ENCODE measurements at regions not wholly inside any gene's neighbourhood (a gene's known extent, or its start where the extent isn't known, plus 50 kb on each side); places are given as distances from the start of the nearest gene placed in this dataset.

DNA sequence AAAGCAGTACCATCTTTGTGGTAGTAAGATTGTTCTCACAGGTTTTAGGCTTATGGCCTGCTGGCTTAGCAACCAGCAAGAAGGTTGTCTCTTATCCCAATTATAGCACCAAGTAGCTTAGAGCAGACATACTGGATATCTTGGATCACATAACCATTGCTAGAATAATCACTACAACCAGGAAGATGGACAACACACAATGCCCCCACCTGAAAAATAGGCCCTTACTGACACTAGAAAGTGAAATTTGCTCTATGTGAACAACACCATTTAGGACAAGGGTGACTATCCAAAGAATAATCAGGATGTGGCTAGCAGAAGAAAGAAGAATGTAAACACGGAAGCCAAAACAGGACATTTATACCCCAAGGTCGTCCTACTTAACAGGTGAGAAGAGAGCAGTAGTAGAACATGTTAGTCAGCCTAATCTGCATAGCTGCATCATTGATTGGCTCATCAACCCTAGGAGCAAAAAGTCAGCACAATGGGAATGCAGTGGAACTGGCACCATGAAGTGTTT is 172.7 kb upstream of the MARCKS start:
- DNase-seq (ENCODE audit: low read depth in 1 of 2, low spot score in 1 of 2) (no peak), ATAC-seq (no peak), FAIRE-seq (no peak)
- no peak overlapping the region for H3K4me3 ChIP-seq
- no peak overlapping the region for H3K27ac ChIP-seq
- ChIA-PET POLR2A (no interaction called here), CTCF (no interaction called here)
- 60% methylated on average over 2 of the region's 2 CpGs for WGBS (ENCODE audit: missing lambda C conversion rate)
- H3K4me2 ChIP-seq, result no peak overlapping the region
- H3K4me1 ChIP-seq, result peaks cover 4% of the 10 kb centered on the region; the same call in 1 of the 3 replicates
- no peak for TF ChIP-seq KDM1A (IDR thresholded peaks at IDR 0.05; ENCODE audit: low read depth)
- no peak for TF ChIP-seq BCL3 (IDR thresholded peaks at IDR 0.05)
- TF ChIP-seq, protein P1, sequence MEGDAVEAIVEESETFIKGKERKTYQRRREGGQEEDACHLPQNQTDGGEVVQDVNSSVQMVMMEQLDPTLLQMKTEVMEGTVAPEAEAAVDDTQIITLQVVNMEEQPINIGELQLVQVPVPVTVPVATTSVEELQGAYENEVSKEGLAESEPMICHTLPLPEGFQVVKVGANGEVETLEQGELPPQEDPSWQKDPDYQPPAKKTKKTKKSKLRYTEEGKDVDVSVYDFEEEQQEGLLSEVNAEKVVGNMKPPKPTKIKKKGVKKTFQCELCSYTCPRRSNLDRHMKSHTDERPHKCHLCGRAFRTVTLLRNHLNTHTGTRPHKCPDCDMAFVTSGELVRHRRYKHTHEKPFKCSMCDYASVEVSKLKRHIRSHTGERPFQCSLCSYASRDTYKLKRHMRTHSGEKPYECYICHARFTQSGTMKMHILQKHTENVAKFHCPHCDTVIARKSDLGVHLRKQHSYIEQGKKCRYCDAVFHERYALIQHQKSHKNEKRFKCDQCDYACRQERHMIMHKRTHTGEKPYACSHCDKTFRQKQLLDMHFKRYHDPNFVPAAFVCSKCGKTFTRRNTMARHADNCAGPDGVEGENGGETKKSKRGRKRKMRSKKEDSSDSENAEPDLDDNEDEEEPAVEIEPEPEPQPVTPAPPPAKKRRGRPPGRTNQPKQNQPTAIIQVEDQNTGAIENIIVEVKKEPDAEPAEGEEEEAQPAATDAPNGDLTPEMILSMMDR (IDR thresholded peaks at IDR 0.05), result no peak
- TF ChIP-seq, protein P2, sequence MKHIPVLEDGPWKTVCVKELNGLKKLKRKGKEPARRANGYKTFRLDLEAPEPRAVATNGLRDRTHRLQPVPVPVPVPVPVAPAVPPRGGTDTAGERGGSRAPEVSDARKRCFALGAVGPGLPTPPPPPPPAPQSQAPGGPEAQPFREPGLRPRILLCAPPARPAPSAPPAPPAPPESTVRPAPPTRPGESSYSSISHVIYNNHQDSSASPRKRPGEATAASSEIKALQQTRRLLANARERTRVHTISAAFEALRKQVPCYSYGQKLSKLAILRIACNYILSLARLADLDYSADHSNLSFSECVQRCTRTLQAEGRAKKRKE (CRISPR knock-in tag; IDR thresholded peaks at IDR 0.05; ENCODE audit: low read depth), result no peak
- TF ChIP-seq CEBPB (IDR thresholded peaks at IDR 0.05), result no peak
- TF ChIP-seq, protein P3, sequence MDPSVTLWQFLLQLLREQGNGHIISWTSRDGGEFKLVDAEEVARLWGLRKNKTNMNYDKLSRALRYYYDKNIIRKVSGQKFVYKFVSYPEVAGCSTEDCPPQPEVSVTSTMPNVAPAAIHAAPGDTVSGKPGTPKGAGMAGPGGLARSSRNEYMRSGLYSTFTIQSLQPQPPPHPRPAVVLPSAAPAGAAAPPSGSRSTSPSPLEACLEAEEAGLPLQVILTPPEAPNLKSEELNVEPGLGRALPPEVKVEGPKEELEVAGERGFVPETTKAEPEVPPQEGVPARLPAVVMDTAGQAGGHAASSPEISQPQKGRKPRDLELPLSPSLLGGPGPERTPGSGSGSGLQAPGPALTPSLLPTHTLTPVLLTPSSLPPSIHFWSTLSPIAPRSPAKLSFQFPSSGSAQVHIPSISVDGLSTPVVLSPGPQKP (IDR thresholded peaks at IDR 0.05; ENCODE audit: low read depth, low read length), result no peak
- no peak for TF ChIP-seq EP300 (IDR thresholded peaks at IDR 0.05)
- no peak for TF ChIP-seq POLR2AphosphoS2 (conservative IDR thresholded peaks at IDR 0.05; ENCODE audit: low read length)
- no peak for TF ChIP-seq NPAS2 (CRISPR knock-in tag; IDR thresholded peaks at IDR 0.05; ENCODE audit: borderline replicate concordance)
- no peak for TF ChIP-seq RARB (CRISPR knock-in tag; IDR thresholded peaks at IDR 0.05)
- no peak for TF ChIP-seq FOXS1 (CRISPR knock-in tag; IDR thresholded peaks at IDR 0.05)
- no peaks in the 10 kb centered on the region for H3K9me3 ChIP-seq

- Histone ChIP-seq H3K4me1 (peaks cover 16% of the 10 kb centered on the region), H3K4me3 (no peak overlapping the region), H3K9me3 (no peaks in the 10 kb centered on the region), H3K27ac (no peak overlapping the region), H3K4me2 (no peak overlapping the region)
- ATAC-seq (no peak), FAIRE-seq (no peak), DNase-seq (ENCODE audit: low read depth in 1 of 2, low spot score in 1 of 2) (no peak)
- ChIA-PET POLR2A (no interaction called here), CTCF (interaction anchor here (4.5 kb wide), 1 partner anchor 173 kb away, joined by 16 read pairs; no protein-coding TSS in a partner anchor)
- no peak for TF ChIP-seq MYC (IDR thresholded peaks at IDR 0.05; ENCODE audit: borderline replicate concordance, low read length)
- TF ChIP-seq NFE2L2 (conservative IDR thresholded peaks at IDR 0.05; ENCODE audit: low read length), result no peak
- TF ChIP-seq HOXB13 (CRISPR knock-in tag; IDR thresholded peaks at IDR 0.05; ENCODE audit: low read depth), result no peak
- no peak for TF ChIP-seq HOXB5 (CRISPR knock-in tag; IDR thresholded peaks at IDR 0.05)
- TF ChIP-seq EP300 (IDR thresholded peaks at IDR 0.05), result no peak
- no peak for TF ChIP-seq TP53 (CRISPR knock-in tag; IDR thresholded peaks at IDR 0.05)
- no peak for TF ChIP-seq MAZ (IDR thresholded peaks at IDR 0.05; ENCODE audit: borderline replicate concordance, low read depth, low read length)
- TF ChIP-seq JUN (IDR thresholded peaks at IDR 0.05), result no peak
- TF ChIP-seq RAD21 (conservative IDR thresholded peaks at IDR 0.05 in 1 of 2, IDR thresholded peaks at IDR 0.05 in 1 of 2), result no peak
- no peak for TF ChIP-seq RARB (CRISPR knock-in tag; IDR thresholded peaks at IDR 0.05)
- TF ChIP-seq E2F6 (IDR thresholded peaks at IDR 0.05; ENCODE audit: borderline replicate concordance, low read depth), result no peak
- WGBS (ENCODE audit: missing lambda C conversion rate), result 69% methylated on average over 1 of the region's 1 CpG
These were observed 171.1 kb upstream of the MARCKS start for GRCh38 chr6:113686049-113686448.

Data from A549 (cell line).